HUES64 (cell line): ENCODE measurements at regions not wholly inside any gene's neighbourhood (a gene's known extent, or its start where the extent isn't known, plus 50 kb on each side); places are given as distances from the start of the nearest gene placed in this dataset.

Experiments used
- H3K27ac ChIP-seq: 2 replicates; pipeline ENCODE4 v1.7.0; 2013; ENCODE audit warnings: low read depth, low read length, inconsistent platforms
- H3K27me3 ChIP-seq: 2 replicates; pipeline ENCODE4 v1.6.1; 2013; ENCODE audit warnings: mild to moderate bottlenecking, low read length; ENCODE audit not compliant: insufficient read depth
- H3K36me3 ChIP-seq: 2 replicates; pipeline ENCODE4 v1.6.1; 2013; ENCODE audit warnings: mild to moderate bottlenecking, low read length; ENCODE audit not compliant: insufficient read depth
- H3K4me1 ChIP-seq: 2 replicates; pipeline ENCODE4 v1.6.1; 2013; ENCODE audit warnings: mild to moderate bottlenecking, low read length, moderate library complexity; ENCODE audit not compliant: insufficient read depth
- H3K4me3 ChIP-seq: 2 replicates; pipeline ENCODE4 v1.5.1; 2013; ENCODE audit warnings: mild to moderate bottlenecking, low read length, moderate library complexity
- H3K9ac ChIP-seq: 2 replicates; pipeline ENCODE4 v1.6.1; 2013; ENCODE audit warnings: mild to moderate bottlenecking, low read depth, low read length
- H3K9me3 ChIP-seq: 2 replicates; pipeline ENCODE4 v1.6.1; 2013; ENCODE audit warnings: low read depth, low read length; ENCODE audit not compliant: insufficient read depth
- WGBS: fragments of 150-250, 120-280 bp; methylation state at CpG from one replicate; pipeline ENCODE4 v1.1.7; 2013; ENCODE audit warnings: missing lambda C conversion rate; 5-methylcytosine and 5-hydroxymethylcytosine counted together

DNA sequence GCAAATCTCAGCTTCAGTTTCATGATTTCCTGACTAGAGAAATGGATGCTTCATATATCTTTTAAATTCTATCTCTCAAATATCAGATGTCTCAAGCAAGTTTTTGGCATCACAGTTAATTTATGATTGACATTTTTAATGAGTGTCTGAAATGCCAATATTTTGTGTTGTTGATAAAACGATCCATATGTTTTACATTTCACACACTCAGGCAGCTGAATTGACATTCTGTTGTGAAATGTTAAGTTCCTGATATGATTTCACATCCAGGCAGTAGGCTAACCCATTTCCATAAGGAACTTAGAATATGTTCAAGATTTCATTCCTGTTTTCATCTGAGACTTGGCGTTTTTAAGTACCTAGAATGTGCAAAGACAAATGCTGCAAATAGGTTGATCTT, 650.6 kb downstream of the PCDH18 start:
- WGBS: 95% methylated on average over 1 of the region's 2 CpGs
- Histone ChIP-seq H3K36me3 (no peaks in the 10 kb centered on the region), H3K27ac (no peak overlapping the region)

DNA sequence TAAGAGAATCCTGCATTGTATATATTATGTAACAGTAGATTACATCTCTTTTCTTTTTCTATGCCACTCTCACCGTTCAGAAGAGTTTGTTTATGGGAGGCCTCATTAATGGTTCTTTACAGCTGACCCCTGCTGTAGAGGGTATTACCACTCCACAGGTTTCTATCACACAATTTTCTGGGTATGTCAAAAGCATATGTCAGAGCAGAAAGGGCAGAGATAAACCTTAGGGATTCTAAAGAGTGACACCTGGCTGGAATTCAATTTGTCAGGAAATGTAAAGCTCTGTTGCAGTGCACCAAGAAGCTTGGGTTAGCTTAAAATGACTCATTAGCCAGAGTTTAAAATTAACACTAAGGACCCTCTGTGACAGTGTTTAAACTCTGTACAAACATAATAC, 658.7 kb downstream of the PCDH18 start:
- Histone ChIP-seq H3K4me3 (no peak overlapping the region), H3K4me1 (no peaks in the 10 kb centered on the region), H3K27me3 (no peaks in the 10 kb centered on the region), H3K36me3 (no peaks in the 10 kb centered on the region), H3K27ac (no peak overlapping the region), H3K9me3 (no peaks in the 10 kb centered on the region), H3K9ac (no peak overlapping the region)
- WGBS: no CpG with 5 or more reads among the region's 1 CpG

More for the DNA sequence above, 650.6 kb downstream of the PCDH18 start:
- Histone ChIP-seq H3K4me1 (no peaks in the 10 kb centered on the region), H3K27me3 (no peaks in the 10 kb centered on the region), H3K4me3 (no peak overlapping the region), H3K9me3 (no peaks in the 10 kb centered on the region), H3K9ac (no peak overlapping the region)

DNA sequence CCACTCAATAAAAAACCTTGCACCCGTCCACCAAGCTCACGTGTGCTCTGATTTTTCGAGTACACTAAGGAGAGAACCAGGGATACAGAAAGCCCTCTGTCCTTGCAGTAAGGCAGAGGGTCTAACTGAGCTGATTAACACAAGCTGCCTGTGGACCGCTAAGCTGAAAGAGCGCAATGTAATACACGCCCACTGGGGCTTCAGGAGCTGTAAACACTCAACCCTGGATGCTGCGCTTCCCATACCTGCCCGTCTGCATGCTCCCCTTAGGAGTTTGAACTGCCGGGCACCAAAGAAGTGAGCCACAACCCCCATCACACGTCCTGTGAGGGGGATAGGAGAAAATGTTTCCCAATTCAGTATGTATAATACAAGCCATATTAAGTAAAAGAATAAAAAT, 664.8 kb downstream of the PCDH18 start:
- Histone ChIP-seq H3K9me3 (no peaks in the 10 kb centered on the region), H3K27me3 (no peaks in the 10 kb centered on the region), H3K36me3 (no peaks in the 10 kb centered on the region), H3K4me3 (no peak overlapping the region), H3K27ac (no peak overlapping the region), H3K4me1 (0 out of 2 replicates have a peak, but pooled peaks cover 12% of the 10 kb centered on the region), H3K9ac (no peak overlapping the region)
- WGBS: 84% methylated on average over 9 of the region's 10 CpGs

DNA sequence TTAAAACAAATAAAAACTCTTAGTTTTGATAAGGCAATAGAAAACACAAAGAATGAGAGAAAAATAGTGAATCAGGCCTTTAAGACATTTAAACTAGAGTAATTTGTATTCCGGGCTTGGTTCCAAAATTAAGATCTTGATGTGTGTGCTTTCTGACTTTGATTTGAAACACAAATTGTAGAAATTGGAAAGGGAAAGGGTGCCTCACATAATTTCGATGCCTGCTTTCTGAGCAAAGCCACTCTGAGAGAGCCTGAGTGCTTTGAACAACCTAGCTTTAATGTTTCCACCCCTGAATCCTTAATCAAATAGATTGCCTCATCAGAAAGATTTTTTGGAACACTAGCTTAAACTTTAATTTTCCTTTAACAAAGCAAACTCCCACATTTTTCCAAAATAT, 666.8 kb downstream of the PCDH18 start:
- no peak overlapping the region for H3K9ac ChIP-seq
- H3K36me3 ChIP-seq: no peaks in the 10 kb centered on the region
- H3K4me1 ChIP-seq: 0 out of 2 replicates have a peak, but pooled peaks cover 17% of the 10 kb centered on the region
- H3K9me3 ChIP-seq: no peaks in the 10 kb centered on the region
- no peak overlapping the region for H3K27ac ChIP-seq
- H3K4me3 ChIP-seq: no peak overlapping the region
- 96% methylated on average over 2 of the region's 2 CpGs for WGBS
- H3K27me3 ChIP-seq: no peaks in the 10 kb centered on the region

DNA sequence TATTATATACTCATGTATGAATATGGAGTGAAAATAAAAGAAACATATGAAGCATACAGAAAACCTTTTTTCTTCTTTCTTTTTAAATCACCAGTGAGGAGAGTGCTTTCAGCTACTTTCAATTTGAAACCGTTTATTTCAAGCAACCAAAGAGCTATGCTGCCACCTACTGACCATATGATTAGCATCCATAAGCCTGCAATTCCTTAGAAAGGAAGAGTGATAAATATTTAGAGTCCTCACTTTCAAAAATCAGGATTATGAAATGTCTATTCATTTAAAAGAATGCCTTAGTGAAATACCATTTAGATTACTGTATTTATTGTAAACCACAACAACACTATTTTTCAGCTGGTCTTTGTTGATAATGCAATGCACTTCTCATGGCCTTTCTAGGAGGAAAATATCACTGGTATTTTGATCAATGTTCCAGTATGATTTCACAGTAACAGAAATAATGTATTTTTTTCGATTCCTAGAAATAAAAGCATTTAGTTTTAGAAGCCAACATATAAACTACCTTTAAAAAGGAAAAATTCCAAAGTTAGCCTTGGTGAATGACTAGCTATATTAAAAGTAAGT, 667.6 kb downstream of the PCDH18 start:
- Histone ChIP-seq H3K27me3 (no peaks in the 10 kb centered on the region), H3K27ac (no peak overlapping the region), H3K36me3 (no peaks in the 10 kb centered on the region), H3K9ac (no peak overlapping the region), H3K4me3 (no peak overlapping the region), H3K4me1 (0 out of 2 replicates have a peak, but pooled peaks cover 17% of the 10 kb centered on the region), H3K9me3 (no peaks in the 10 kb centered on the region)
- 0% methylated on average over 1 of the region's 2 CpGs for WGBS

DNA sequence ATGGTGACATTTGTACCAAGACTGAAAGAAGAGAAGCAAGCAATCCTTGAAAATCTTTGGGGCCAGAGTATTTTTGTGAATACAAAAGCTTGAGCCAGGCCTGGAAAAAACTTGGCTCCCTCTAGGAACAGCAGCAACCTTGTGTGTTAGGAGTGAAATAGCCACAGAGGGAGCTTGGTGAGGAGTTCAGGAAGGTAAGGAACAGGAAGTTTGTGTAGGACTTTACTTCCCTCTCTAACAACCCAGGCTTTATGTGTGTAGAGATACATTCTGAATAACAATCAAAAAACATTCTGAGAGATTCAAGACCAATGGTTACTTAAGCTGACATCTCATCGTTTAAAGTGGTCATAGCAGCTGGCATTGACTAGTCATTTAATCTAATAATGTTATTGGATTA, 668.5 kb downstream of the PCDH18 start:
- Histone ChIP-seq H3K27me3 (no peaks in the 10 kb centered on the region), H3K4me3 (no peak overlapping the region), H3K36me3 (no peaks in the 10 kb centered on the region), H3K4me1 (0 out of 2 replicates have a peak, but pooled peaks cover 17% of the 10 kb centered on the region), H3K27ac (no peak overlapping the region; the same call in 1 of the 2 replicates), H3K9ac (no peak overlapping the region), H3K9me3 (no peaks in the 10 kb centered on the region)
- WGBS: no CpG with 5 or more reads among the region's 1 CpG

DNA sequence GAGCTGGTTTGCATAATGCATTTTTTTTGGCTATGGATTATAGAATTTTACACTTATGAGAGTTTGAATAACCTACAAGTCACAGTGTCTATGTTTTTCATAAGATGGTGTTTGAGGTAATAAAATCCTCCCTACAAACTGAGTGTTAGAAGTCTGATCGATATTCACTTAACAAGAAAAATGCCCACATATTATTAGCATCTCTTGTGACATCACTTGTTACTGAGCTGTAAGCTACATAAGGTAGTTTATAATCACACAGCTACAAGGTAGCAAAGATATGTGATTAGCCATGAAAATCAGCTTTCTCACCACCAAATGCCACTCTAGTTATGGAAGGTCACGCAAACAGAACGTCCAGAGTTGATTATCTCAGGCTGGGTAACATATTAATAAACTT, 669.6 kb downstream of the PCDH18 start:
- Histone ChIP-seq H3K9me3 (no peaks in the 10 kb centered on the region), H3K9ac (no peak overlapping the region), H3K27me3 (no peaks in the 10 kb centered on the region), H3K36me3 (no peaks in the 10 kb centered on the region), H3K4me3 (no peak overlapping the region), H3K27ac (no peak overlapping the region), H3K4me1 (peaks cover 17% of the 10 kb centered on the region; the same call in 1 of the 2 replicates)
- WGBS: 100% methylated on average over 2 of the region's 3 CpGs

DNA sequence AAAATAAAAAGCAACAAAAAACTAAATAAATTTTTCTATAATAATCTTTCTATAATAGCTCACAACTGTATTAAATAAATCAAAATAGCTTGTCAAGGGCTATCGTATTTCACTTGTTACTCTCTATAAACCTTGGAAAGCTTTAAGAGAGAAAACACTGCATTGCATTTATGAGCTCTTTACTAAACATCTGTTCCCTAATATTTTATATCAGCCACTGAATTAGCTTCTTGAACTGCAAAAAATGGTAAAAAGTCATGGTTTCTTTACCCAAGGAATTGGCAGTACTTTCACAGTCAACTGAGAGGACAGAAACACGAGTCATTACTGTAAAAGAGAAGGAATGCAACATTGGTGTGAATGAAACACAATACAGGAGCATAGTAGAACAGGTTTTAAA, 671.2 kb downstream of the PCDH18 start:
- WGBS: 88% methylated on average over 2 of the region's 2 CpGs
- H3K9ac ChIP-seq: no peak overlapping the region
- no peaks in the 10 kb centered on the region for H3K9me3 ChIP-seq
- H3K27ac ChIP-seq: no peak overlapping the region
- no peaks in the 10 kb centered on the region for H3K27me3 ChIP-seq
- no peaks in the 10 kb centered on the region for H3K36me3 ChIP-seq
- no peak overlapping the region for H3K4me3 ChIP-seq
- peaks cover 17% of the 10 kb centered on the region; the same call in 1 of the 2 replicates for H3K4me1 ChIP-seq

DNA sequence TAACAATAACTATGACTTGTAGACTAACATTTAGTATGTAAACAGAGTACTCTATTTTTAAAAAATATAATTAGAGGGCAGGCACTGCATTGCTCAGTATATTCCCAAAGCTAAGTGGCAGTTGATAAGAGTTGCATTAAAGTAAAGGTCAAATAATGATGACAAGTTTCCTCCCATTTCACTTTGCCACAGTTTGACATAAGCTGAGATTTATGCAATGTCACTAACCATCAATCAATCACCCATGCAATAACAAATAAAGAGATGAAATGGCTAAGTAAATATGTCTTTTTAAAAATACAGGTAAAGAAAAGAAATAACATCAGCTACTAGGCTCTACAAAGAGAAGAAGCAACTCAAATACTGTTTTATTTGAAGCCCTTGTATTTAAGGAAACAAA, 673.4 kb downstream of the PCDH18 start:
- Histone ChIP-seq H3K27ac (no peak overlapping the region), H3K9me3 (no peaks in the 10 kb centered on the region), H3K4me3 (no peak overlapping the region), H3K9ac (no peak overlapping the region), H3K36me3 (no peaks in the 10 kb centered on the region), H3K4me1 (peaks cover 15% of the 10 kb centered on the region), H3K27me3 (no peaks in the 10 kb centered on the region)

DNA sequence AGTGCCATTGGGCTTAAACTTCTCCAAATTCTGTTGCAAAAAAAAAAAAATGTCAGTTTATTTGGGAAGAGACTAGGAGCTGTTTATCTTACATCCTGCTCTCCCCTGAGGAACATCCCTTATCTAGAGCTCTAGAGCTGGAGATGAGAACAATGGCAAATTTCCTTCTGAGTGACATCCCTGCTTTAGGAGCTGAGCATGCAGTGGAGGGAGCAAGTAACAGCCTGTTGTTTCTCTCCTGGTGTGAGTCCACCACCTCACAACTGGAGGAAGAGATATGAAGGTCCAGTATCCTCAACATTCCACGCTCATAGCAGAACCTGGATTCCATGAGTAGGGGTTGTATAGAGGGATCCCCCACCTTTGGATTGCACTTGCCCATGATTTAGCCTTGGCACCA, 676.4 kb downstream of the PCDH18 start:
- peaks cover 5% of the 10 kb centered on the region for H3K4me1 ChIP-seq
- 93% methylated on average over 1 of the region's 1 CpG for WGBS
- H3K9me3 ChIP-seq: no peaks in the 10 kb centered on the region
- no peak overlapping the region for H3K27ac ChIP-seq
- H3K9ac ChIP-seq: no peak overlapping the region
- H3K27me3 ChIP-seq: no peaks in the 10 kb centered on the region
- no peaks in the 10 kb centered on the region for H3K36me3 ChIP-seq
- no peak overlapping the region for H3K4me3 ChIP-seq

DNA sequence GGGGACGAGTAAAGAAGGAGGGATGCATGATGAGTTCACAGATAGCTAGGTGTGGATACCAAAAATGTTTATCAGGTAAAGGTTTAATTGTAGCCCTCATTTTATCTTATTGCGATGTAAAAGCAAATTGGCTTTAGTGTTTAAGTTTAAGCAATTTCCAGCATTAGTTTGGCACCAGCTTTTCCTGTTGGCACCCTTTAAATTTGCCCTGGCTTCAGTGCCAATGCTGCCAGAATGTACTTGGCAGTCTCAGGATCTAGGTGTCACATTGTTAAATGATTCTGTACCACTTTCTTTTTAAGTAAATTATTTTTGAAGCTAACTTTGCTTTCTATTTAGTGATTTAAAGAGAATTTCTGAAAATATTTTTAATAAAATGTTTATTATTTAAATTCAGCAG, 681.8 kb downstream of the PCDH18 start:
- Histone ChIP-seq H3K4me1 (peaks cover 5% of the 10 kb centered on the region; the same call in 1 of the 2 replicates), H3K27ac (no peak overlapping the region), H3K9me3 (no peaks in the 10 kb centered on the region), H3K9ac (no peak overlapping the region), H3K36me3 (no peaks in the 10 kb centered on the region), H3K4me3 (no peak overlapping the region), H3K27me3 (no peaks in the 10 kb centered on the region)
- 96% methylated on average over 2 of the region's 2 CpGs for WGBS
